ENCODE measurements at regions not wholly inside any gene's neighbourhood (a gene's known extent, or its start where the extent isn't known, plus 50 kb on each side); places are given as distances from the start of the nearest gene placed in this dataset.

GRCh38 chr15:72967397-72967796 is 84.9 kb upstream of the NEO1 start:
- no peaks in the 10 kb centered on the region for H3K79me2 ChIP-seq (ENCODE audit: insufficient read depth, low read length)
- no peak overlapping the region for H3K9ac ChIP-seq (ENCODE audit: low read length)
- no peaks in the 10 kb centered on the region for H3K4me1 ChIP-seq (ENCODE audit: insufficient read depth, low read length, severe bottlenecking)
- H3F3A ChIP-seq (ENCODE audit: insufficient read depth, low read length), result no peaks in the 10 kb centered on the region
- no peaks in the 10 kb centered on the region for H3K36me3 ChIP-seq (ENCODE audit: insufficient read depth, low read length)
- no peak overlapping the region for H3K4me3 ChIP-seq (ENCODE audit: low read depth, low read length, poor library complexity, severe bottlenecking)
- H2AFZ ChIP-seq (ENCODE audit: low read length), result no peak overlapping the region
- H3K4me2 ChIP-seq (ENCODE audit: low read length), result no peak overlapping the region
- H3K27ac ChIP-seq (ENCODE audit: low read depth, low read length, poor library complexity, severe bottlenecking), result no peak overlapping the region
- no peaks in the 10 kb centered on the region for H3K9me2 ChIP-seq (ENCODE audit: low read depth, low read length)
- H4K20me1 ChIP-seq (ENCODE audit: insufficient read depth, low read length), result no peaks in the 10 kb centered on the region
- TF ChIP-seq EZH2 (IDR thresholded peaks at IDR 0.05; ENCODE audit: borderline replicate concordance, low read length) (no peak), CTCF (IDR thresholded peaks at IDR 0.05; ENCODE audit: low read length) (no peak)
- H3K27me3 ChIP-seq (ENCODE audit: insufficient read depth, low read length), result no peaks in the 10 kb centered on the region
- H3K9me3 ChIP-seq (ENCODE audit: low read length), result no peaks in the 10 kb centered on the region; the same call in 1 of the 2 replicates

GRCh38 chr15:72966641-72967040 is 85.6 kb upstream of the NEO1 start:
- Histone ChIP-seq H3K9me3 (ENCODE audit: low read length) (no peaks in the 10 kb centered on the region; the same call in 1 of the 2 replicates), H3K27me3 (ENCODE audit: insufficient read depth, low read length) (no peaks in the 10 kb centered on the region)

GRCh38 chr15:72965671-72966070 is 86.6 kb upstream of the NEO1 start:
- H3F3A ChIP-seq (ENCODE audit: insufficient read depth, low read length), result no peaks in the 10 kb centered on the region
- H3K4me3 ChIP-seq (ENCODE audit: low read depth, low read length, poor library complexity, severe bottlenecking), result no peak overlapping the region
- H3K27me3 ChIP-seq (ENCODE audit: insufficient read depth, low read length), result no peaks in the 10 kb centered on the region
- H3K36me3 ChIP-seq (ENCODE audit: insufficient read depth, low read length), result no peaks in the 10 kb centered on the region
- H3K9ac ChIP-seq (ENCODE audit: low read length), result no peak overlapping the region
- H4K20me1 ChIP-seq (ENCODE audit: insufficient read depth, low read length), result no peaks in the 10 kb centered on the region
- H3K79me2 ChIP-seq (ENCODE audit: insufficient read depth, low read length), result no peaks in the 10 kb centered on the region
- no peak overlapping the region for H3K4me2 ChIP-seq (ENCODE audit: low read length)
- TF ChIP-seq CTCF (IDR thresholded peaks at IDR 0.05; ENCODE audit: low read length) (no peak), EZH2 (IDR thresholded peaks at IDR 0.05; ENCODE audit: borderline replicate concordance, low read length) (no peak)
- H3K4me1 ChIP-seq (ENCODE audit: insufficient read depth, low read length, severe bottlenecking), result no peaks in the 10 kb centered on the region
- no peak overlapping the region for H3K27ac ChIP-seq (ENCODE audit: low read depth, low read length, poor library complexity, severe bottlenecking)
- no peaks in the 10 kb centered on the region for H3K9me2 ChIP-seq (ENCODE audit: low read depth, low read length)
- H2AFZ ChIP-seq (ENCODE audit: low read length), result no peak overlapping the region
- no peaks in the 10 kb centered on the region; the same call in 1 of the 2 replicates for H3K9me3 ChIP-seq (ENCODE audit: low read length)

More at GRCh38 chr15:72966641-72967040, 85.6 kb upstream of the NEO1 start:
- Histone ChIP-seq H3K4me2 (ENCODE audit: low read length) (no peak overlapping the region), H3K4me3 (ENCODE audit: low read depth, low read length, poor library complexity, severe bottlenecking) (no peak overlapping the region), H3K4me1 (ENCODE audit: insufficient read depth, low read length, severe bottlenecking) (no peaks in the 10 kb centered on the region), H3K27ac (ENCODE audit: low read depth, low read length, poor library complexity, severe bottlenecking) (no peak overlapping the region), H3K36me3 (ENCODE audit: insufficient read depth, low read length) (no peaks in the 10 kb centered on the region), H3K9ac (ENCODE audit: low read length) (no peak overlapping the region), H4K20me1 (ENCODE audit: insufficient read depth, low read length) (no peaks in the 10 kb centered on the region), H3F3A (ENCODE audit: insufficient read depth, low read length) (no peaks in the 10 kb centered on the region), H2AFZ (ENCODE audit: low read length) (no peak overlapping the region), H3K9me2 (ENCODE audit: low read depth, low read length) (no peaks in the 10 kb centered on the region), H3K79me2 (ENCODE audit: insufficient read depth, low read length) (no peaks in the 10 kb centered on the region)
- TF ChIP-seq CTCF (IDR thresholded peaks at IDR 0.05; ENCODE audit: low read length), result no peak
- no peak for TF ChIP-seq EZH2 (IDR thresholded peaks at IDR 0.05; ENCODE audit: borderline replicate concordance, low read length)

Measured in OCI-LY1 (cell line).